Endothelial cell (in vitro differentiated cells): ENCODE measurements at regions not wholly inside any gene's neighbourhood (a gene's known extent, or its start where the extent isn't known, plus 50 kb on each side); places are given as distances from the start of the nearest gene placed in this dataset.

Experiments used
- DNase-seq: peaks from one replicate; pipeline ENCODE4 v3.0.0; 2021; ENCODE audit warnings: low spot score
- H3K27ac Mint-ChIP-seq: one replicate; pipeline ENCODE4 v1.8.0; 2021; ENCODE audit warnings: mixed read lengths, inconsistent platforms; ENCODE audit not compliant: unreplicated experiment
- H3K27me3 Mint-ChIP-seq: one replicate; pipeline ENCODE4 v1.8.0; 2021; ENCODE audit warnings: mild to moderate bottlenecking, moderate library complexity, mixed read lengths, inconsistent platforms; ENCODE audit not compliant: unreplicated experiment
- H3K36me3 Mint-ChIP-seq: one replicate; pipeline ENCODE4 v1.8.0; 2021; ENCODE audit warnings: mild to moderate bottlenecking, low read depth, mixed read lengths, inconsistent platforms; ENCODE audit not compliant: unreplicated experiment
- H3K4me1 Mint-ChIP-seq: one replicate; pipeline ENCODE4 v1.8.0; 2021; ENCODE audit warnings: mild to moderate bottlenecking, mixed read lengths, inconsistent platforms; ENCODE audit not compliant: unreplicated experiment
- H3K4me3 Mint-ChIP-seq: one replicate; pipeline ENCODE4 v1.8.0; 2021; ENCODE audit warnings: mild to moderate bottlenecking, mixed read lengths, inconsistent platforms; ENCODE audit not compliant: unreplicated experiment
- H3K9me3 Mint-ChIP-seq: one replicate; pipeline ENCODE4 v1.8.0; 2021; ENCODE audit warnings: mixed read lengths, inconsistent platforms; ENCODE audit not compliant: unreplicated experiment
- TF ChIP-seq, protein P1 (sequence below): fragments of 200-600 bp; sonication (generic); IDR thresholded peaks from one replicate; pipeline ENCODE4 v1.5.0; 2021; ENCODE audit warnings: antibody characterized with exemption; ENCODE audit not compliant: unreplicated experiment

- no peak for DNase-seq
- Mint-ChIP-seq H3K4me3 (no peak overlapping the region), H3K9me3 (no peaks in the 10 kb centered on the region), H3K27me3 (no peaks in the 10 kb centered on the region), H3K4me1 (peaks cover 4% of the 10 kb centered on the region), H3K36me3 (no peaks in the 10 kb centered on the region), H3K27ac (no peak overlapping the region)
- TF ChIP-seq, protein P1, sequence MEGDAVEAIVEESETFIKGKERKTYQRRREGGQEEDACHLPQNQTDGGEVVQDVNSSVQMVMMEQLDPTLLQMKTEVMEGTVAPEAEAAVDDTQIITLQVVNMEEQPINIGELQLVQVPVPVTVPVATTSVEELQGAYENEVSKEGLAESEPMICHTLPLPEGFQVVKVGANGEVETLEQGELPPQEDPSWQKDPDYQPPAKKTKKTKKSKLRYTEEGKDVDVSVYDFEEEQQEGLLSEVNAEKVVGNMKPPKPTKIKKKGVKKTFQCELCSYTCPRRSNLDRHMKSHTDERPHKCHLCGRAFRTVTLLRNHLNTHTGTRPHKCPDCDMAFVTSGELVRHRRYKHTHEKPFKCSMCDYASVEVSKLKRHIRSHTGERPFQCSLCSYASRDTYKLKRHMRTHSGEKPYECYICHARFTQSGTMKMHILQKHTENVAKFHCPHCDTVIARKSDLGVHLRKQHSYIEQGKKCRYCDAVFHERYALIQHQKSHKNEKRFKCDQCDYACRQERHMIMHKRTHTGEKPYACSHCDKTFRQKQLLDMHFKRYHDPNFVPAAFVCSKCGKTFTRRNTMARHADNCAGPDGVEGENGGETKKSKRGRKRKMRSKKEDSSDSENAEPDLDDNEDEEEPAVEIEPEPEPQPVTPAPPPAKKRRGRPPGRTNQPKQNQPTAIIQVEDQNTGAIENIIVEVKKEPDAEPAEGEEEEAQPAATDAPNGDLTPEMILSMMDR = no peak
Observed at GRCh38 chr1:87968197-87968955, 639.7 kb downstream of the LMO4 start.

DNA sequence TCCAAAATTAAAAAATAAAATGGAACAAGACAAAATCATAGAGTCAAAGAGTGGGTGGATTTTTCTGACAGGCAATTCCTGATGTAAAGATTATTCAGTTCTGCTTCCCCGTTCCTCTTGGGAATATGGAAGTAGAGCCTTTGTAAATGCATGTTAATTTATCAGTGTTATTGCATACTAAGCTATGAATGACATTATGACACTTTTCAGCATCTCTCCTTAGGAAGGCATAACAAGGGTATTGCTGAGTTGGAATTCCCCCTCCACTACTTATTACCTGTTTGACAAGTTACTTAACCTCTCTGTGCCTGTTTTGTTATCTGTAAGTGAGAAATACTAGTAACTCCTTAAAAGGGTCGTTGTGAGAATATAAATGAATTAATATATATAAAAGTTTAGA lies 640.4 kb downstream of the LMO4 start:
- Mint-ChIP-seq H3K27me3 (no peaks in the 10 kb centered on the region), H3K36me3 (no peaks in the 10 kb centered on the region), H3K9me3 (no peaks in the 10 kb centered on the region), H3K4me3 (no peak overlapping the region), H3K27ac (no peak overlapping the region), H3K4me1 (peaks cover 4% of the 10 kb centered on the region)
- TF ChIP-seq, protein P1 = no peak
- no peak for DNase-seq

DNA sequence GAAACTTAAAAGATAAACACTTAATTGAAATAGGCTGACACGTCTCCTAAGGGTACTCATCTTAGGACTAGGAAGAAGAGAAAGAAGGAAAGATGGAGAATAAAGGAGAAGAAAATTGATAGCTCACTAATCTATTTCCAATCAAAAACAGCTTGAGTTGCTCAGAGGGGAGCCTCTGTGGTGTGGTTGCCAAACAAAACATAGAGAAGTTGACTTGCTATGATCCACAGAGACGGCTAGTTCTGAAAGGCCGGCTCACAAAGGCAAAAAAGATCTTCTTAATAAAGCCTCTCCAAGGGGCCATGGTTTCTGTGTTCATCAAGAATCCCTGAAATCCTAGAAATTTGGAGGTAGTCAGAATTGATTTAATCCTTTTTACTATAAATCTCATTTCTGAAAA lies 644.1 kb downstream of the LMO4 start:
- Mint-ChIP-seq H3K9me3 (no peaks in the 10 kb centered on the region), H3K27me3 (no peaks in the 10 kb centered on the region), H3K4me3 (no peak overlapping the region), H3K36me3 (no peaks in the 10 kb centered on the region), H3K4me1 (no peaks in the 10 kb centered on the region), H3K27ac (no peak overlapping the region)
- no peak for DNase-seq
- TF ChIP-seq, protein P1 = no peak

DNA sequence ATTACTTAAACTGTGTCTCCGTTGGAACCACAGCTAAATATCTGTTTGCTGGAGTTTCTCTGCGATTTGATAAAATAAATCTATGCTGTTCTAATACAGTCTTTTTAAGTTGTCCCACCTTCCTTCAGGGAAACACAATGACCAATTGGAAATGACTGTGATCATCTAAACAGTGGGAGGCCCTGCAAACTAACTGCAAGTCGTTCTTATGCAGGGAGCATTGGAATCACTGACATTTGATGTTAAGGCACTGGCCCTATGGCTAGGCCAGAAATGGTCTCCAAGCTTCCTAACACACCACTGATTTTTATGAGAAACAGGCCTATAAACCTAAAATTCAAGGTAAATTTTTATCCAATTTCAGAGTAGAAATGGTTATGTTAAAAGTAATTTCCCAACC lies 645.2 kb downstream of the LMO4 start:
- no peak for DNase-seq
- Mint-ChIP-seq H3K4me1 (no peaks in the 10 kb centered on the region), H3K9me3 (no peaks in the 10 kb centered on the region), H3K27me3 (no peaks in the 10 kb centered on the region), H3K36me3 (no peaks in the 10 kb centered on the region), H3K4me3 (no peak overlapping the region), H3K27ac (no peak overlapping the region)
- TF ChIP-seq, protein P1 = no peak

GRCh38 chr1:87976316-87976715 lies 647.6 kb downstream of the LMO4 start:
- no peak overlapping the region for H3K4me3 Mint-ChIP-seq
- H3K36me3 Mint-ChIP-seq = no peaks in the 10 kb centered on the region
- no peaks in the 10 kb centered on the region for H3K27me3 Mint-ChIP-seq
- no peaks in the 10 kb centered on the region for H3K4me1 Mint-ChIP-seq
- TF ChIP-seq, protein P1 = no peak
- no peak for DNase-seq
- no peak overlapping the region for H3K27ac Mint-ChIP-seq
- H3K9me3 Mint-ChIP-seq = no peaks in the 10 kb centered on the region
